ENCODE measurements at regions not wholly inside any gene's neighbourhood (a gene's known extent, or its start where the extent isn't known, plus 50 kb on each side); places are given as distances from the start of the nearest gene placed in this dataset.
"Not testable (repeated sequence)": the region's sequence is repeated elsewhere in the genome, so short reads cannot be mapped to it uniquely, and the experiment has no call there.

- no peak for DNase-seq (ENCODE audit: low read depth in 2 of 2)
These were observed 826.5 kb downstream of the UQCRFS1 start for GRCh38 chr19:28386470-28386869.

- DNase-seq (ENCODE audit: low read depth in 2 of 2), result no peak
These were observed 826.9 kb downstream of the UQCRFS1 start for GRCh38 chr19:28386066-28386465.

- peak in 1 of 2 donors; percentile 4 for DNase-seq (ENCODE audit: low read depth in 2 of 2)
These were observed 835.9 kb downstream of the UQCRFS1 start for GRCh38 chr19:28377077-28377476.

GRCh38 chr19:28374971-28375370, 838.0 kb downstream of the UQCRFS1 start:
- no peak for DNase-seq (ENCODE audit: low read depth in 2 of 2)

GRCh38 chr19:28372576-28373247, 840.2 kb downstream of the UQCRFS1 start:
- no peak for DNase-seq (ENCODE audit: low read depth in 2 of 2)

GRCh38 chr19:28367146-28367545, 845.8 kb downstream of the UQCRFS1 start:
- DNase-seq (ENCODE audit: low read depth in 2 of 2), result no peak

- DNase-seq (ENCODE audit: low read depth in 2 of 2), result no peak
These were observed 849.7 kb downstream of the UQCRFS1 start for GRCh38 chr19:28363254-28363653.

- no peak for DNase-seq (ENCODE audit: low read depth in 2 of 2)
These were observed 853.2 kb downstream of the UQCRFS1 start for GRCh38 chr19:28359431-28360414.

- DNase-seq (ENCODE audit: low read depth in 2 of 2), result no peak
These were observed 854.3 kb downstream of the UQCRFS1 start for GRCh38 chr19:28358633-28359032.

GRCh38 chr19:28351761-28352160, 861.2 kb downstream of the UQCRFS1 start:
- no peak for DNase-seq (ENCODE audit: low read depth in 2 of 2)

- not testable (repeated sequence) for DNase-seq (ENCODE audit: low read depth in 2 of 2)
These were observed 861.6 kb downstream of the UQCRFS1 start for GRCh38 chr19:28351321-28351720.

GRCh38 chr19:28350673-28351072, 862.3 kb downstream of the UQCRFS1 start:
- no peak for DNase-seq (ENCODE audit: low read depth in 2 of 2)

- no peak for DNase-seq (ENCODE audit: low read depth in 2 of 2)
These were observed 862.9 kb downstream of the UQCRFS1 start for GRCh38 chr19:28350037-28350436.

- no peak for DNase-seq (ENCODE audit: low read depth in 2 of 2)
These were observed 863.3 kb downstream of the UQCRFS1 start for GRCh38 chr19:28349604-28350003.

- no peak for DNase-seq (ENCODE audit: low read depth in 2 of 2)
These were observed 867.1 kb downstream of the UQCRFS1 start for GRCh38 chr19:28345811-28346210.

- no peak for DNase-seq (ENCODE audit: low read depth in 2 of 2)
These were observed 871.1 kb downstream of the UQCRFS1 start for GRCh38 chr19:28341810-28342350.

GRCh38 chr19:28334419-28334818, 878.5 kb downstream of the UQCRFS1 start:
- no peak for DNase-seq (ENCODE audit: low read depth in 2 of 2)

- DNase-seq (ENCODE audit: low read depth in 2 of 2), result no peak
These were observed 879.0 kb downstream of the UQCRFS1 start for GRCh38 chr19:28333909-28334308.

GRCh38 chr19:28332886-28333285, 880.1 kb downstream of the UQCRFS1 start:
- no peak for DNase-seq (ENCODE audit: low read depth in 2 of 2)

- DNase-seq (ENCODE audit: low read depth in 2 of 2), result no peak
These were observed 880.6 kb downstream of the UQCRFS1 start for GRCh38 chr19:28332351-28332750.

- no peak for DNase-seq (ENCODE audit: low read depth in 2 of 2)
These were observed 881.4 kb downstream of the UQCRFS1 start for GRCh38 chr19:28331596-28331995.

GRCh38 chr19:28330831-28331230, 882.1 kb downstream of the UQCRFS1 start:
- peak; percentile 44 to 63 for DNase-seq (ENCODE audit: low read depth in 2 of 2)
